Calu3 (cell line): ENCODE measurements at regions not wholly inside any gene's neighbourhood (a gene's known extent, or its start where the extent isn't known, plus 50 kb on each side); places are given as distances from the start of the nearest gene placed in this dataset.

Experiments
- BruUV-seq: library from RNA; stranded (reverse); fragments of 400-500 nt; replicated peaks from 2 replicates; lab custom pipeline; 2021; lab: Mats Ljungman, UMichigan
- CTCF ChIA-PET: fragments of 300-600 bp; sonication (Branson Sonifier 250); formaldehyde crosslinking; loops from one replicate; lab custom pipeline; 2022; ENCODE audit warnings: antibody characterized with exemption; lab: Charles Lee
- DNase-seq: peaks from one replicate; pipeline ENCODE4 v3.0.0; 2022
- H3K27ac Mint-ChIP-seq: one replicate; pipeline ENCODE4 v1.8.0; 2022; ENCODE audit warnings: mixed read lengths; ENCODE audit not compliant: unreplicated experiment
- H3K27me3 Mint-ChIP-seq: one replicate; pipeline ENCODE4 v1.8.0; 2022; ENCODE audit warnings: mixed read lengths; ENCODE audit not compliant: unreplicated experiment
- H3K36me3 Mint-ChIP-seq: one replicate; pipeline ENCODE4 v1.8.0; 2022; ENCODE audit warnings: mild to moderate bottlenecking, moderate library complexity, mixed read lengths; ENCODE audit not compliant: insufficient read depth, unreplicated experiment
- H3K4me1 Mint-ChIP-seq: one replicate; pipeline ENCODE4 v1.8.0; 2022; ENCODE audit warnings: mild to moderate bottlenecking, low read depth, mixed read lengths; ENCODE audit not compliant: unreplicated experiment
- H3K4me3 Mint-ChIP-seq: one replicate; pipeline ENCODE4 v1.8.0; 2022; ENCODE audit warnings: mild to moderate bottlenecking, low read depth, moderate library complexity, mixed read lengths; ENCODE audit not compliant: unreplicated experiment
- H3K9me3 Mint-ChIP-seq: one replicate; pipeline ENCODE4 v1.8.0; 2022; ENCODE audit warnings: low read depth, mixed read lengths; ENCODE audit not compliant: unreplicated experiment
- intact Hi-C: fragments of 100-400 bp; cut with micrococcal nuclease; formaldehyde crosslinking; loops from one replicate; pipeline ENCODE4 v1.10.0; 2022; ENCODE audit not compliant: unreplicated experiment
- TF ChIP-seq, protein P1 (sequence below): fragments of 200-600 bp; IDR thresholded peaks from one replicate; pipeline ENCODE4 v1.8.0; 2022; ENCODE audit warnings: antibody characterized with exemption; ENCODE audit not compliant: unreplicated experiment

- Mint-ChIP-seq H3K36me3 (no peaks in the 10 kb centered on the region), H3K9me3 (no peaks in the 10 kb centered on the region), H3K27me3 (no peaks in the 10 kb centered on the region), H3K27ac (no peak overlapping the region), H3K4me3 (no peak overlapping the region), H3K4me1 (peaks cover 8% of the 10 kb centered on the region)
- intact Hi-C loops: no loop called here
- no TSS peak for BruUV-seq
- TF ChIP-seq, protein P1, sequence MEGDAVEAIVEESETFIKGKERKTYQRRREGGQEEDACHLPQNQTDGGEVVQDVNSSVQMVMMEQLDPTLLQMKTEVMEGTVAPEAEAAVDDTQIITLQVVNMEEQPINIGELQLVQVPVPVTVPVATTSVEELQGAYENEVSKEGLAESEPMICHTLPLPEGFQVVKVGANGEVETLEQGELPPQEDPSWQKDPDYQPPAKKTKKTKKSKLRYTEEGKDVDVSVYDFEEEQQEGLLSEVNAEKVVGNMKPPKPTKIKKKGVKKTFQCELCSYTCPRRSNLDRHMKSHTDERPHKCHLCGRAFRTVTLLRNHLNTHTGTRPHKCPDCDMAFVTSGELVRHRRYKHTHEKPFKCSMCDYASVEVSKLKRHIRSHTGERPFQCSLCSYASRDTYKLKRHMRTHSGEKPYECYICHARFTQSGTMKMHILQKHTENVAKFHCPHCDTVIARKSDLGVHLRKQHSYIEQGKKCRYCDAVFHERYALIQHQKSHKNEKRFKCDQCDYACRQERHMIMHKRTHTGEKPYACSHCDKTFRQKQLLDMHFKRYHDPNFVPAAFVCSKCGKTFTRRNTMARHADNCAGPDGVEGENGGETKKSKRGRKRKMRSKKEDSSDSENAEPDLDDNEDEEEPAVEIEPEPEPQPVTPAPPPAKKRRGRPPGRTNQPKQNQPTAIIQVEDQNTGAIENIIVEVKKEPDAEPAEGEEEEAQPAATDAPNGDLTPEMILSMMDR: no peak
- CTCF ChIA-PET: no interaction called here
- DNase-seq: no peak
Measured at GRCh38 chr2:41878056-41878455, 169.8 kb upstream of the PKDCC start.

DNA sequence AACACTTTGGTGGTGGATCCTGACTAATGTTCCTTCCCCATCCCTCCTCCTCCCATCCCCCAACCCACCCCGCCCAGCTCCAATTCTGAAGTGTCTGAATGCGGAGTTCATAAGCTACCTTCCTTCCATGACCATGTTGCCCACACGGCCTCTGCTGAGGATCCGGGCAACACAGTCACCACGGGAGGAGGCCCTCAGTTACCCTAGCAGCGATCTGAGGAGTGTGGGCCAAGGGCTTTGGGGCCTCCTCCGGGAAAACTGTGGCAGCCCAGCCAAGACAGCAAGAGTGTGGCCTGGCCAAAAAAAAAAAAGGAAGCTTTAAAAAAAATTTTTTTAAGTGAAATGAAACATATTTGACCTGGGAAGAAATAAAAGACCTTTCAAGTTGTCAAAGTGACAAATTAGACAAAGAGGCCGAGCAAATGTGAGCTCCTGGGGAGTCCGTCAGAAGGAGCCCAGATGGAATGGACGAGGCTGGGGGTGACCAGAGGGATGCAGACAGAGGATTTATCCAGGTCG is 169.0 kb upstream of the PKDCC start:
- DNase-seq: no peak
- Mint-ChIP-seq H3K4me3 (no peak overlapping the region), H3K27me3 (no peaks in the 10 kb centered on the region), H3K4me1 (peaks cover 8% of the 10 kb centered on the region), H3K27ac (no peak overlapping the region), H3K36me3 (no peaks in the 10 kb centered on the region), H3K9me3 (no peaks in the 10 kb centered on the region)
- TF ChIP-seq, protein P1: no peak
- no TSS peak for BruUV-seq
- intact Hi-C loops: no loop called here
- CTCF ChIA-PET: interaction anchor here (0.6 kb wide), 1 partner anchor 197 kb away, joined by 3 read pairs; no protein-coding TSS in a partner anchor

DNA sequence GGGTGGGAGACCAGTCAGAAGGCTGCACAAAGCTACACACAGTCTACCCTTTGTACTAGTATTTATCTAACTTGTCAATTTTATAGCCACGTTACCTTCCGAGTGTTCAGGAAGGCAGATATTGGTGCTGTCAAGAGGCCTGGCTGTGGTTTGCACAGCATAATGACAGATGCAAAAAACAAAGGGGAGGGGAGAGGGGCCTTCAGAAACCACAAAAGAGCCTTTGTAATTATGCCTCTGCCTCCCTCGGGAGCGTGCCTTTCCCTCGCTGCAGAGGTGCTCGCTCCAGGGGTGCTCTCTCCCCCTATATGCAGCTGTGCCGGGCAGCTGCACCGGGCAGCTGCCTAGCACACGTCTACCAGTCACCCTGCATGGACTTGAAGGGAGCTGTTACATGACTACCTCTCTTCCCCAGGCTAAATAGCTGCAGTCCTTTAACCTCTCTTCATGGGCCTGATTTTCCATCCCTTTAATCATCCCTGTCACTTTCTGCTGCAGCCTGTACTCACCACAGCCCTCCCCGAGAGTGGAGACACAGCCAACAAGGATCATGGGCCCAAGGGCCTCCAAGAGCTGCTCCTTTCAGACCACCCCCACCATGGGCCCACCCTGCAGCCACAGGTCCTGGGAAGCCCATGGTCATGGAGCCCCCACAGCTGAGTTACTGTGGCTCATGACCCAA is 168.4 kb upstream of the PKDCC start:
- Mint-ChIP-seq H3K4me1 (peaks cover 8% of the 10 kb centered on the region), H3K27me3 (no peaks in the 10 kb centered on the region), H3K9me3 (no peaks in the 10 kb centered on the region), H3K36me3 (no peaks in the 10 kb centered on the region), H3K4me3 (no peak overlapping the region), H3K27ac (no peak overlapping the region)
- intact Hi-C loops: no loop called here
- no TSS peak for BruUV-seq
- CTCF ChIA-PET: interaction anchor here (0.6 kb wide), 1 partner anchor 197 kb away, joined by 3 read pairs; no protein-coding TSS in a partner anchor
- TF ChIP-seq, protein P1: no peak
- DNase-seq: no peak

DNA sequence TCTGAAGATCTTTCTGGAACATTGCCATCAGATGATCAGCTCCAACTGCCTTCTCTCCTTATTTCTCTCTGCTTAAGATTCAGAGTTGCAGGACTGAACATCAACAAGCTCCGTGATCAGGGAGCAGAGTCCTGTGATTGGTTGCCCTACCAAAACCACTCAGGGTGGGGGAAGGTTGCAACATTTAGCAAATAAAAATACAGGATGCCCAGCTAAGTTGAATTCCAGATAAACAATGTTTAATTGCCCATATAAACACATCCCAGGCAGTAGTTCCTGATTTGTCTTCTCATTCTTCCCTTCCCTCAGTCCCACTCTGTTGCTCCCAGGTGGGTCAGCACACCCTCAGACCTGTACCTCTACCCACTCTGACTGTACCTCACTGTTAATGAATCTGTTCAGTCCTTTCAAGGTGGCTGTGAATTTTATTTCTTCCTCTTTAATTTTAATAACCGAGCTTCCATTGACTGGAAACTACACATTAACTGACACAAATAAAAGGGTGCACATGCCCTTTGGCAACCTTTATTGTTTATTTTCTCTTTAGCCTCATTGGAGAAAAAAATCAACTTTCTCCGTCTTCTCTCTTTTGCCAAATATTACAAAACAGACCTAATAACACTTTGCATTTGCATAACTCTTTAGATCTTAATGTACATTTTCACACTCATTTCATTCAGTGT is 167.1 kb upstream of the PKDCC start:
- CTCF ChIA-PET: no interaction called here
- H3K36me3 Mint-ChIP-seq: no peaks in the 10 kb centered on the region
- H3K9me3 Mint-ChIP-seq: no peaks in the 10 kb centered on the region
- TF ChIP-seq, protein P1: no peak
- H3K4me3 Mint-ChIP-seq: no peak overlapping the region
- no peaks in the 10 kb centered on the region for H3K27me3 Mint-ChIP-seq
- H3K27ac Mint-ChIP-seq: no peak overlapping the region
- no peak for DNase-seq
- intact Hi-C loops: no loop called here
- peaks cover 8% of the 10 kb centered on the region for H3K4me1 Mint-ChIP-seq
- BruUV-seq: no TSS peak
